ENCODE measurements at regions not wholly inside any gene's neighbourhood (a gene's known extent, or its start where the extent isn't known, plus 50 kb on each side); places are given as distances from the start of the nearest gene placed in this dataset.
"Not testable (repeated sequence)": the region's sequence is repeated elsewhere in the genome, so short reads cannot be mapped to it uniquely, and the experiment has no call there.

- no peak for DNase-seq (ENCODE audit: low spot score)
Measured at GRCh38 chr5:116814626-116815385, 240.2 kb upstream of the SEMA6A start.

- DNase-seq (ENCODE audit: low spot score) = no peak
Measured at GRCh38 chr5:116813906-116814305, 239.3 kb upstream of the SEMA6A start.

- no peak for DNase-seq (ENCODE audit: low spot score)
Measured at GRCh38 chr5:116813356-116813755, 238.7 kb upstream of the SEMA6A start.

GRCh38 chr5:116810951-116811350 lies 236.3 kb upstream of the SEMA6A start:
- no peak for DNase-seq (ENCODE audit: low spot score)

- DNase-seq (ENCODE audit: low spot score) = peak; percentile 3
Measured at GRCh38 chr5:116806836-116807235, 232.2 kb upstream of the SEMA6A start.

- no peak for DNase-seq (ENCODE audit: low spot score)
Measured at GRCh38 chr5:116799401-116799800, 224.8 kb upstream of the SEMA6A start.

- DNase-seq (ENCODE audit: low spot score) = no peak
Measured at GRCh38 chr5:116795189-116795588, 220.6 kb upstream of the SEMA6A start.

GRCh38 chr5:116789522-116789921 lies 214.9 kb upstream of the SEMA6A start:
- DNase-seq (ENCODE audit: low spot score) = no peak

- no peak for DNase-seq (ENCODE audit: low spot score)
Measured at GRCh38 chr5:116788851-116789403, 214.3 kb upstream of the SEMA6A start.

- DNase-seq (ENCODE audit: low spot score) = no peak
Measured at GRCh38 chr5:116787570-116787969, 212.9 kb upstream of the SEMA6A start.

GRCh38 chr5:116785106-116785505 lies 210.5 kb upstream of the SEMA6A start:
- no peak for DNase-seq (ENCODE audit: low spot score)

- no peak for DNase-seq (ENCODE audit: low spot score)
Measured at GRCh38 chr5:116779846-116780245, 205.2 kb upstream of the SEMA6A start.

GRCh38 chr5:116778651-116779280 lies 204.1 kb upstream of the SEMA6A start:
- no peak for DNase-seq (ENCODE audit: low spot score)

- peak; percentile 12 for DNase-seq (ENCODE audit: low spot score)
Measured at GRCh38 chr5:116778032-116778431, 203.4 kb upstream of the SEMA6A start.

- DNase-seq (ENCODE audit: low spot score) = no peak
Measured at GRCh38 chr5:116773926-116774325, 199.3 kb upstream of the SEMA6A start.

GRCh38 chr5:116772806-116773205 lies 198.2 kb upstream of the SEMA6A start:
- peak; percentile 37 for DNase-seq (ENCODE audit: low spot score)

GRCh38 chr5:116772152-116772501 lies 197.5 kb upstream of the SEMA6A start:
- DNase-seq (ENCODE audit: low spot score) = no peak

- no peak for DNase-seq (ENCODE audit: low spot score)
Measured at GRCh38 chr5:116771466-116772151, 197.0 kb upstream of the SEMA6A start.

- DNase-seq (ENCODE audit: low spot score) = not testable (repeated sequence)
Measured at GRCh38 chr5:116769953-116770352, 195.3 kb upstream of the SEMA6A start.

- no peak for DNase-seq (ENCODE audit: low spot score)
Measured at GRCh38 chr5:116769470-116769869, 194.8 kb upstream of the SEMA6A start.

- peak; percentile 41 for DNase-seq (ENCODE audit: low spot score)
Measured at GRCh38 chr5:116766470-116766947, 191.9 kb upstream of the SEMA6A start.

GRCh38 chr5:116765441-116765840 lies 190.8 kb upstream of the SEMA6A start:
- no peak for DNase-seq (ENCODE audit: low spot score)

Measured in umbilical cord (tissue), 1 donor.